KMS-11 (cell line): ENCODE measurements at regions not wholly inside any gene's neighbourhood (a gene's known extent, or its start where the extent isn't known, plus 50 kb on each side); places are given as distances from the start of the nearest gene placed in this dataset.

Experiments used
- H2AFZ ChIP-seq: fragments of 200-600 bp; sonication (generic); 2 replicates; pipeline ENCODE4 v1.6.1; 2016; ENCODE audit warnings: antibody characterized with exemption, mixed run types, low read depth
- H3K27ac ChIP-seq: fragments of 200-600 bp; sonication (generic); 2 replicates; pipeline ENCODE4 v1.6.1; 2016; ENCODE audit warnings: mild to moderate bottlenecking, mixed run types
- H3K27me3 ChIP-seq: fragments of 200-600 bp; sonication (generic); 2 replicates; pipeline ENCODE4 v1.6.1; 2017; ENCODE audit warnings: mild to moderate bottlenecking, low read depth, mixed run types, moderate library complexity; ENCODE audit not compliant: insufficient read depth
- H3K36me3 ChIP-seq: fragments of 200-600 bp; sonication (generic); 2 replicates; pipeline ENCODE4 v1.6.1; 2017; ENCODE audit warnings: mild to moderate bottlenecking, mixed run types; ENCODE audit not compliant: insufficient read depth
- H3K4me1 ChIP-seq: fragments of 200-600 bp; sonication (generic); 2 replicates; pipeline ENCODE4 v1.6.1; 2016; ENCODE audit warnings: mild to moderate bottlenecking, low read depth, mixed run types; ENCODE audit not compliant: poor library complexity, severe bottlenecking
- H3K4me2 ChIP-seq: fragments of 200-600 bp; sonication (generic); 2 replicates; pipeline ENCODE4 v1.7.0; 2016; ENCODE audit warnings: mild to moderate bottlenecking, mixed run types
- H3K4me3 ChIP-seq: fragments of 200-600 bp; sonication (generic); IDR thresholded peaks from 2 replicates; pipeline ENCODE4 v1.6.1; 2017; ENCODE audit warnings: low read depth, low read length, mixed read lengths; ENCODE audit not compliant: insufficient read depth
- H3K79me2 ChIP-seq: fragments of 200-600 bp; sonication (generic); 2 replicates; pipeline ENCODE4 v1.6.1; 2016; ENCODE audit warnings: low read depth, mixed run types; ENCODE audit not compliant: insufficient read depth
- H3K9ac ChIP-seq: fragments of 200-600 bp; sonication (generic); 2 replicates; pipeline ENCODE4 v1.6.1; 2016; ENCODE audit warnings: mild to moderate bottlenecking, mixed run types
- H4K20me1 ChIP-seq: fragments of 200-600 bp; sonication (generic); 2 replicates; pipeline ENCODE4 v1.6.1; 2016; ENCODE audit warnings: mild to moderate bottlenecking, mixed run types; ENCODE audit not compliant: insufficient read depth
- TF ChIP-seq, protein P1 (sequence below): fragments of 200-600 bp; sonication (generic); conservative IDR thresholded peaks from 2 replicates; pipeline ENCODE4 v1.6.1; 2017; ENCODE audit warnings: low read depth, mild to moderate bottlenecking, antibody characterized with exemption, low read length, moderate library complexity, mixed read lengths

DNA sequence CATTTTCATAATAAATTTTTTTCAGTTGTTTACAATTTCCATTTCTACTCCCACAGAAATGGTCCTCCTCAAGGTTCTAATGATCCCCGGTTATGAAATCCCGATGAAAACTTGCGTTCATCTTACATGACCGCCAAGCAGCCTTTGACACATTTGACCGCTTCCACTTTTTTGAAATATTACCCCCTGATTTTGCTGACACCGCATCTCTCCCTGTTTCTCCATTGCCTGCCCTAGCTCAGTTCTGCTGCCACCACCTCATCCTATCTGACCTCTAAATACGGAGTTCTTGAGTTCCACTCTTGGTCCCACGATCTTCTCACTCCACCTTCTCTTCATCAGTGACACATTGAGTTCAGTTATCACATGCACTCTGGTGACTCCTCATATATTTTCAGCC is 74.1 kb downstream of the SLC35B3 start:
- Histone ChIP-seq H2AFZ (no peak overlapping the region), H3K27me3 (no peaks in the 10 kb centered on the region), H4K20me1 (no peaks in the 10 kb centered on the region), H3K4me1 (no peaks in the 10 kb centered on the region), H3K79me2 (no peaks in the 10 kb centered on the region), H3K4me2 (no peak overlapping the region), H3K9ac (no peak overlapping the region), H3K4me3 (no peak overlapping the region), H3K27ac (no peak overlapping the region), H3K36me3 (no peaks in the 10 kb centered on the region)
- TF ChIP-seq, protein P1, sequence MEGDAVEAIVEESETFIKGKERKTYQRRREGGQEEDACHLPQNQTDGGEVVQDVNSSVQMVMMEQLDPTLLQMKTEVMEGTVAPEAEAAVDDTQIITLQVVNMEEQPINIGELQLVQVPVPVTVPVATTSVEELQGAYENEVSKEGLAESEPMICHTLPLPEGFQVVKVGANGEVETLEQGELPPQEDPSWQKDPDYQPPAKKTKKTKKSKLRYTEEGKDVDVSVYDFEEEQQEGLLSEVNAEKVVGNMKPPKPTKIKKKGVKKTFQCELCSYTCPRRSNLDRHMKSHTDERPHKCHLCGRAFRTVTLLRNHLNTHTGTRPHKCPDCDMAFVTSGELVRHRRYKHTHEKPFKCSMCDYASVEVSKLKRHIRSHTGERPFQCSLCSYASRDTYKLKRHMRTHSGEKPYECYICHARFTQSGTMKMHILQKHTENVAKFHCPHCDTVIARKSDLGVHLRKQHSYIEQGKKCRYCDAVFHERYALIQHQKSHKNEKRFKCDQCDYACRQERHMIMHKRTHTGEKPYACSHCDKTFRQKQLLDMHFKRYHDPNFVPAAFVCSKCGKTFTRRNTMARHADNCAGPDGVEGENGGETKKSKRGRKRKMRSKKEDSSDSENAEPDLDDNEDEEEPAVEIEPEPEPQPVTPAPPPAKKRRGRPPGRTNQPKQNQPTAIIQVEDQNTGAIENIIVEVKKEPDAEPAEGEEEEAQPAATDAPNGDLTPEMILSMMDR, result no peak

DNA sequence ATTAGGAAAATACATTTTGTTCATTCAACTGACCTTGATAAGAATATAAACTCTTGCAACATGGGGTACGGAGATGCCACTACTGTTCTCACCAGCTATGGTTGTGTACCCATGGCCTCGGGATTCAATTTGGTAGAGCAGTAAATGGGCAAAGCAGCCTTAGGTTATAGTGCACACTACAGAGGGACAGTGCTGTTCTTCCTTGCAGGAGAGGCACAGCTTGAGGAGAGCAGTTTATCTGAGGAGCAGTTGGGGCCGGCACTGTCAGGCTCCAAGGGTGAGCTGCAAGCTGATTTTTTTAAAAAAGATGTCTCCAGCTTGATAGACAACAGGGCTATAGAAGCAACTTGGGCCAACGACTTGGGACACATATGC is 82.4 kb downstream of the SLC35B3 start:
- H2AFZ ChIP-seq, result no peak overlapping the region
- H3K27ac ChIP-seq, result no peak overlapping the region
- H3K27me3 ChIP-seq, result no peaks in the 10 kb centered on the region
- H3K4me1 ChIP-seq, result no peaks in the 10 kb centered on the region
- H3K36me3 ChIP-seq, result no peaks in the 10 kb centered on the region
- TF ChIP-seq, protein P1, result no peak
- no peak overlapping the region for H3K4me2 ChIP-seq
- H3K9ac ChIP-seq, result no peak overlapping the region
- no peak overlapping the region for H3K4me3 ChIP-seq
- H4K20me1 ChIP-seq, result no peaks in the 10 kb centered on the region
- no peaks in the 10 kb centered on the region for H3K79me2 ChIP-seq

DNA sequence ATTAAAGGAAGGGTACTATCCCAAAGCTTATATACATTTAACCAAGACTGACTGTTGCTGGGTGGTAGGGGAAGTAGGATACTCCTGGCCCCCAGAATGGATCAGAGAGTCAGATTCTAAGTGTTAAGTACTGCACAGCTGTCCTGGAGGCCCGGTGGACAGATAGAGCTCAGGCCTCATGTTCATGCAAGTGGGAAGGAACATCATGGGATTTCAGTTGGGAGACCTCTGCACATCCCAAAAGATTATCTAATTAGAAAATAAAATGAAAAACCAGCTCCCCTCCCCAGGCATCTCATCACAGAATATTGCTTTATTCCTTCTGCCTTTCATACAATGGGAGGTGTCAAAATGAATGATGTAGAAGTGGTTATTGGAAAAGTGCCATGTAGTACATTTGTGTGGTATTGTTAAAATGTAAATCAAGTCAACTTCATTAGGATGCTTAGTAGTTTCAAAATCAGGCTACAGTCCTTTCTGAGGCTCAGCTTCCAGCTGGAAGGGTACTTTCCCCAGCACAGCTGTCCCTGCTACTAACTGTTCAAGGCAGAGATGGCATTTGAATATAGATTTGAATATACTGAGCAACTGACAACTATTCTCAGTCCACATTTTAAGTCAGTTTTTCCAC is 82.9 kb downstream of the SLC35B3 start:
- TF ChIP-seq, protein P1, result no peak
- no peaks in the 10 kb centered on the region for H3K4me1 ChIP-seq
- H4K20me1 ChIP-seq, result no peaks in the 10 kb centered on the region
- H3K27ac ChIP-seq, result no peak overlapping the region
- H3K4me2 ChIP-seq, result no peak overlapping the region
- H3K27me3 ChIP-seq, result no peaks in the 10 kb centered on the region
- H3K79me2 ChIP-seq, result no peaks in the 10 kb centered on the region
- H3K4me3 ChIP-seq, result no peak overlapping the region
- no peaks in the 10 kb centered on the region for H3K36me3 ChIP-seq
- H2AFZ ChIP-seq, result no peak overlapping the region
- no peak overlapping the region for H3K9ac ChIP-seq

DNA sequence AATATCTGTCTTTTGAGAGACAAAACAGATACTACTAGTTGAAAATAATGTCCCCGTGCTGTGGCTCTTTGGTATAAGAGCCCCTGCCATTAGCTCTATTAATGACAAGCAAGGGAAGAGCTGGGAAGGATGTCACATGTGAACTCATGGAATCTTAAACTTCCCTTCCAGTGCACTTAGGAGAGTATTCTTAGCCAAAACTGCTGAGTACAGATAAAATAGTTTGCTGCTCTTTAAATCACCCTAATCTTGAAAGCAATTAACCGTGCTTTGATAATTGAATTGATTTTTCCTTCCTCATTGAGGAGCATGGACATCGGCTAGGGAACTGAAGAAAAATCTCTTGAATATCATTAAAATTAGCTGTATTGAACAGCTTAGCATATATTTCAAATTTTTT is 91.7 kb downstream of the SLC35B3 start:
- H3K27ac ChIP-seq, result no peak overlapping the region
- H3K27me3 ChIP-seq, result no peaks in the 10 kb centered on the region
- no peak overlapping the region for H3K4me3 ChIP-seq
- TF ChIP-seq, protein P1, result no peak
- H3K79me2 ChIP-seq, result no peaks in the 10 kb centered on the region
- no peak overlapping the region for H2AFZ ChIP-seq
- no peaks in the 10 kb centered on the region for H3K4me1 ChIP-seq
- no peaks in the 10 kb centered on the region for H3K36me3 ChIP-seq
- no peak overlapping the region for H3K4me2 ChIP-seq
- H3K9ac ChIP-seq, result no peak overlapping the region
- no peaks in the 10 kb centered on the region for H4K20me1 ChIP-seq
